SH-SY5Y (cell line): ENCODE measurements at regions not wholly inside any gene's neighbourhood (a gene's known extent, or its start where the extent isn't known, plus 50 kb on each side); places are given as distances from the start of the nearest gene placed in this dataset.

Source experiments
- GATA2 ChIP-seq: IDR thresholded peaks from 2 replicates; pipeline ENCODE4 v1.6.1; 2011; ENCODE audit warnings: mild to moderate bottlenecking, low read depth, low read length
- GATA3 ChIP-seq: IDR thresholded peaks from 2 replicates; pipeline ENCODE4 v1.6.1; 2011; ENCODE audit warnings: low read depth, mild to moderate bottlenecking, low read length, moderate library complexity

GRCh38 chr2:147558620-147559019 lies 286.2 kb upstream of the ACVR2A start:
- TF ChIP-seq GATA2 = no peak
- no peak for TF ChIP-seq GATA3
